PC-3 (cell line): ENCODE measurements at regions not wholly inside any gene's neighbourhood (a gene's known extent, or its start where the extent isn't known, plus 50 kb on each side); places are given as distances from the start of the nearest gene placed in this dataset.

Experiments
- ATAC-seq: fragments of 200-7000 bp; cut with Tn5 transposase; 2 replicates; pipeline ENCODE4 v1.9.1; 2020; ENCODE audit warnings: mild to moderate bottlenecking, moderate library complexity
- BruUV-seq: library from RNA; stranded (reverse); fragments of 400-500 nt; replicated peaks from 2 replicates; lab custom pipeline; 2021; lab: Mats Ljungman, UMichigan
- CTCF ChIA-PET: fragments of 300-600 bp; sonication (Branson Sonifier 250); formaldehyde crosslinking; loops from one replicate; lab custom pipeline; 2022; ENCODE audit warnings: antibody characterized with exemption; lab: Charles Lee
- POLR2A ChIA-PET: fragments of 300-600 bp; sonication (Branson Sonifier 250); formaldehyde crosslinking; loops from one replicate; lab custom pipeline; 2022; ENCODE audit warnings: antibody characterized with exemption; ENCODE audit not compliant: unreplicated experiment; lab: Charles Lee
- DNase-seq: peaks from one replicate; pipeline ENCODE4 v3.0.0-alpha.2; 2015
- H2AFZ ChIP-seq: fragments of 300-600 bp; sonication (generic); 2 replicates; pipeline ENCODE4 v1.6.0; 2016; ENCODE audit warnings: antibody characterized with exemption, low read length
- H3F3A ChIP-seq: fragments of 300-600 bp; sonication (generic); one replicate; pipeline ENCODE4 v1.6.0; 2017; ENCODE audit warnings: antibody characterized with exemption, low read length, control low read depth, mild to moderate bottlenecking; ENCODE audit not compliant: unreplicated experiment
- H3K27ac ChIP-seq: fragments of 300-600 bp; sonication (generic); 2 replicates; pipeline ENCODE4 v1.5.1; 2016; ENCODE audit warnings: mild to moderate bottlenecking, low read length
- H3K27me3 ChIP-seq: fragments of 300-600 bp; sonication (generic); 2 replicates; pipeline ENCODE4 v1.6.1; 2016; ENCODE audit warnings: low read length, mixed read lengths
- H3K36me3 ChIP-seq: fragments of 300-600 bp; sonication (generic); 2 replicates; pipeline ENCODE4 v1.6.1; 2016; ENCODE audit warnings: low read depth, mixed run types, low read length, mixed read lengths
- H3K4me1 ChIP-seq: fragments of 300-600 bp; sonication (generic); 2 replicates; pipeline ENCODE4 v1.5.1; 2016; ENCODE audit warnings: low read length; ENCODE audit not compliant: insufficient read depth
- H3K4me2 ChIP-seq: fragments of 300-600 bp; sonication (generic); 2 replicates; pipeline ENCODE4 v1.6.0; 2016; ENCODE audit warnings: low read length
- H3K4me3 ChIP-seq: fragments of 300-600 bp; sonication (generic); 2 replicates; pipeline ENCODE4 v1.5.1; 2016; ENCODE audit warnings: mild to moderate bottlenecking, low read length, mixed read lengths
- H3K79me2 ChIP-seq: fragments of 300-600 bp; sonication (generic); 2 replicates; pipeline ENCODE4 v1.6.1; 2017; ENCODE audit warnings: low read length, mixed read lengths
- H3K9ac ChIP-seq: fragments of 300-600 bp; sonication (generic); 2 replicates; pipeline ENCODE4 v1.6.0; 2016; ENCODE audit warnings: mild to moderate bottlenecking, low read length
- H3K9me2 ChIP-seq: fragments of 300-600 bp; sonication (generic); replicated peaks from 2 replicates; pipeline ENCODE4 v1.6.1; 2016; ENCODE audit warnings: mixed run types, low read length, mixed read lengths
- H3K9me3 ChIP-seq: fragments of 300-600 bp; sonication (generic); 2 replicates; pipeline ENCODE4 v1.6.1; 2016; ENCODE audit warnings: low read length, mixed read lengths
- H4K20me1 ChIP-seq: fragments of 300-600 bp; sonication (generic); 2 replicates; pipeline ENCODE4 v1.6.1; 2016; ENCODE audit warnings: low read length, mixed read lengths
- EZH2 ChIP-seq: fragments of 300-600 bp; sonication (generic); IDR thresholded peaks from one replicate; pipeline ENCODE4 v1.6.1; 2017; ENCODE audit warnings: antibody characterized with exemption, mild to moderate bottlenecking, low read length; ENCODE audit not compliant: unreplicated experiment
- EZH2phosphoT487 ChIP-seq: fragments of 300-600 bp; sonication (generic); IDR thresholded peaks from 2 replicates; pipeline ENCODE4 v1.6.1; 2018; ENCODE audit warnings: mild to moderate bottlenecking, antibody characterized with exemption, low read length, borderline replicate concordance
- intact Hi-C: fragments of 100-400 bp; cut with micrococcal nuclease; formaldehyde crosslinking; loops from 2 replicates; pipeline ENCODE4 v1.9.0; 2023
- TF ChIP-seq, protein P1 (sequence below): fragments of 300-600 bp; sonication (generic); conservative IDR thresholded peaks from 2 replicates; pipeline ENCODE4 v1.5.1; 2017; ENCODE audit warnings: antibody characterized with exemption, low read depth, mild to moderate bottlenecking, low read length

DNA sequence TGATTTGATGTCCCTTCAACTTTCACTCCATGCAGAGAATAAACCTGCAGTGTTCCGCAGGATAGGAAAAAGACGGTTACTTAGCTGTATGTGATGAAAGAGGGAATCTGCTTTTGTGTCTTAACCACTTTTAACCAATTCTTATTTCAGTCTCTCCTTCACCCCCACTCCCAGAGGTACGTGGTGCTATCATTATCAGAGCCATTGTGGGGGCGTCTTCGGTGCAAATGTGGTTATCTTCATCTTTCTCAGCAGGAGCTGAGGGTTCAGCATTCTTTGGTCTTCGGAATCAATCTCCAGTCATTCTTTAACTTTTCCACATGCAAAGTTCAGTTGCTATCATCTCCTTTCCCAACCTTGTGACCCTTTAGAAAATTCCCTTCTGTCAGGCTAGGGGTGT lies 219.9 kb upstream of the LYZL1 start:
- H2AFZ ChIP-seq: no peak overlapping the region
- no peak for TF ChIP-seq EZH2phosphoT487
- ChIA-PET POLR2A (no interaction called here), CTCF (no interaction called here)
- no peak overlapping the region for H3K4me3 ChIP-seq
- H3K4me2 ChIP-seq: no peak overlapping the region
- no peaks in the 10 kb centered on the region for H3K9me3 ChIP-seq
- H3K9ac ChIP-seq: no peak overlapping the region
- peaks cover 4% of the 10 kb centered on the region for H3F3A ChIP-seq
- H3K36me3 ChIP-seq: no peaks in the 10 kb centered on the region
- DNase-seq (no peak), ATAC-seq (no peak)
- no peaks in the 10 kb centered on the region for H3K79me2 ChIP-seq
- no TSS peak for BruUV-seq
- peaks cover 8% of the 10 kb centered on the region for H3K4me1 ChIP-seq
- no peak overlapping the region for H3K27ac ChIP-seq
- H3K27me3 ChIP-seq: no peaks in the 10 kb centered on the region
- H3K9me2 ChIP-seq: no peaks in the 10 kb centered on the region
- no peaks in the 10 kb centered on the region for H4K20me1 ChIP-seq
- intact Hi-C loops: no loop called here

DNA sequence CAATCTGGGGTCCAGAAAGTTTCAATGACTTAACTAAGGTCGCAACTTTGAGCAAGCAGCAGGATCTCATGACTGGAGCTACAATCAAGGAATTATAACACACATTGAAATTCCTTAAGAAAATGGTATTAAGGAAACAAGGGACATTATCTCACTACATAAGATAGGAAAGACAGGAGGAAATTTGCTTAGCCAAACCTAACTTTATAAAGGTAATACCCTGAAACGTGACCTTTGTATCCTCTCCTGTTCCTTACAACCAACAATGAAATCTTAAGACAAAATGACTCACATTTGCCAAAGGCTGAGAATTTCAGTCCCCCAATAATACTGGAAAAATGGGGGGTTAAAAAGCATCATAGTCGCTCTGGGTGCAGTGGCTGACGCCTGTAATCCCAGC lies 218.9 kb upstream of the LYZL1 start:
- no peak for TF ChIP-seq EZH2
- TF ChIP-seq, protein P1, sequence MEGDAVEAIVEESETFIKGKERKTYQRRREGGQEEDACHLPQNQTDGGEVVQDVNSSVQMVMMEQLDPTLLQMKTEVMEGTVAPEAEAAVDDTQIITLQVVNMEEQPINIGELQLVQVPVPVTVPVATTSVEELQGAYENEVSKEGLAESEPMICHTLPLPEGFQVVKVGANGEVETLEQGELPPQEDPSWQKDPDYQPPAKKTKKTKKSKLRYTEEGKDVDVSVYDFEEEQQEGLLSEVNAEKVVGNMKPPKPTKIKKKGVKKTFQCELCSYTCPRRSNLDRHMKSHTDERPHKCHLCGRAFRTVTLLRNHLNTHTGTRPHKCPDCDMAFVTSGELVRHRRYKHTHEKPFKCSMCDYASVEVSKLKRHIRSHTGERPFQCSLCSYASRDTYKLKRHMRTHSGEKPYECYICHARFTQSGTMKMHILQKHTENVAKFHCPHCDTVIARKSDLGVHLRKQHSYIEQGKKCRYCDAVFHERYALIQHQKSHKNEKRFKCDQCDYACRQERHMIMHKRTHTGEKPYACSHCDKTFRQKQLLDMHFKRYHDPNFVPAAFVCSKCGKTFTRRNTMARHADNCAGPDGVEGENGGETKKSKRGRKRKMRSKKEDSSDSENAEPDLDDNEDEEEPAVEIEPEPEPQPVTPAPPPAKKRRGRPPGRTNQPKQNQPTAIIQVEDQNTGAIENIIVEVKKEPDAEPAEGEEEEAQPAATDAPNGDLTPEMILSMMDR: no peak
- TF ChIP-seq EZH2phosphoT487: no peak
- no peak for ATAC-seq
- Histone ChIP-seq H4K20me1 (no peaks in the 10 kb centered on the region), H2AFZ (no peak overlapping the region), H3K9ac (no peak overlapping the region), H3K4me2 (no peak overlapping the region), H3K27me3 (no peaks in the 10 kb centered on the region), H3K9me3 (no peaks in the 10 kb centered on the region), H3K4me3 (no peak overlapping the region), H3K9me2 (no peaks in the 10 kb centered on the region), H3K36me3 (no peaks in the 10 kb centered on the region), H3K27ac (no peak overlapping the region), H3F3A (no peaks in the 10 kb centered on the region), H3K79me2 (no peaks in the 10 kb centered on the region), H3K4me1 (no peaks in the 10 kb centered on the region)
- no peak for DNase-seq
- intact Hi-C loops: no loop called here
- POLR2A ChIA-PET: no interaction called here
- BruUV-seq: no TSS peak
- CTCF ChIA-PET: no interaction called here

GRCh38 chr10:29078919-29079318 lies 210.0 kb upstream of the LYZL1 start:
- no TSS peak for BruUV-seq
- H2AFZ ChIP-seq: no peak overlapping the region

More at GRCh38 chr10:29078919-29079318, 210.0 kb upstream of the LYZL1 start:
- POLR2A ChIA-PET: no interaction called here
- H3K27me3 ChIP-seq: no peaks in the 10 kb centered on the region
- TF ChIP-seq EZH2phosphoT487 (no peak), EZH2 (no peak)
- TF ChIP-seq, protein P1: no peak
- CTCF ChIA-PET: no interaction called here
- no peaks in the 10 kb centered on the region for H3K4me1 ChIP-seq
- no peaks in the 10 kb centered on the region for H3F3A ChIP-seq
- H3K79me2 ChIP-seq: no peaks in the 10 kb centered on the region
- ATAC-seq (no peak), DNase-seq (no peak)
- H3K9me3 ChIP-seq: no peaks in the 10 kb centered on the region
- no peak overlapping the region for H3K27ac ChIP-seq
- H3K4me2 ChIP-seq: no peak overlapping the region
- H3K9me2 ChIP-seq: no peaks in the 10 kb centered on the region
- no peaks in the 10 kb centered on the region for H3K36me3 ChIP-seq
- no peak overlapping the region for H3K9ac ChIP-seq
- intact Hi-C loops: no loop called here
- H3K4me3 ChIP-seq: no peak overlapping the region
- no peaks in the 10 kb centered on the region for H4K20me1 ChIP-seq
